SK-N-SH treated with all-trans-retinoic acid at 6 μM for 48 hours (cell line): ENCODE measurements at regions not wholly inside any gene's neighbourhood (a gene's known extent, or its start where the extent isn't known, plus 50 kb on each side); places are given as distances from the start of the nearest gene placed in this dataset.

ENCODE experiments used
- ARNTL ChIP-seq: fragments of 450-650 bp; formaldehyde crosslinking; IDR thresholded peaks from 2 replicates; pipeline ENCODE4 v1.5.0; 2020; ENCODE audit warnings: low read depth, mild to moderate bottlenecking, moderate library complexity, borderline replicate concordance
- BACH2 ChIP-seq: fragments of 250-450 bp; sonication (Bioruptor Pico); IDR thresholded peaks from 2 replicates; pipeline ENCODE4 v1.9.0; 2021; ENCODE audit warnings: mild to moderate bottlenecking, borderline replicate concordance
- PPARA ChIP-seq: fragments of 250-450 bp; sonication (Bioruptor Pico); IDR thresholded peaks from 2 replicates; pipeline ENCODE4 v1.5.0; 2020; ENCODE audit warnings: mild to moderate bottlenecking, borderline replicate concordance
- SNAI2 ChIP-seq: fragments of 250-450 bp; sonication (Bioruptor Pico); IDR thresholded peaks from 2 replicates; pipeline ENCODE4 v1.5.0; 2020; ENCODE audit warnings: mild to moderate bottlenecking, moderate library complexity
- TCF4 ChIP-seq: fragments of 250-450 bp; sonication (Bioruptor Pico); IDR thresholded peaks from 2 replicates; pipeline ENCODE4 v1.8.0; 2021; ENCODE audit warnings: mild to moderate bottlenecking, moderate library complexity, borderline replicate concordance
- ZNF565 ChIP-seq: fragments of 450-650 bp; formaldehyde crosslinking; conservative IDR thresholded peaks from 2 replicates; pipeline ENCODE4 v1.5.0; 2020; ENCODE audit warnings: low read depth, mild to moderate bottlenecking, moderate library complexity
- TF ChIP-seq, protein P1 (sequence below): fragments of 250-450 bp; sonication (Bioruptor Pico); IDR thresholded peaks from 2 replicates; pipeline ENCODE4 v1.8.0; 2020; ENCODE audit warnings: mild to moderate bottlenecking, moderate library complexity, borderline replicate concordance

DNA sequence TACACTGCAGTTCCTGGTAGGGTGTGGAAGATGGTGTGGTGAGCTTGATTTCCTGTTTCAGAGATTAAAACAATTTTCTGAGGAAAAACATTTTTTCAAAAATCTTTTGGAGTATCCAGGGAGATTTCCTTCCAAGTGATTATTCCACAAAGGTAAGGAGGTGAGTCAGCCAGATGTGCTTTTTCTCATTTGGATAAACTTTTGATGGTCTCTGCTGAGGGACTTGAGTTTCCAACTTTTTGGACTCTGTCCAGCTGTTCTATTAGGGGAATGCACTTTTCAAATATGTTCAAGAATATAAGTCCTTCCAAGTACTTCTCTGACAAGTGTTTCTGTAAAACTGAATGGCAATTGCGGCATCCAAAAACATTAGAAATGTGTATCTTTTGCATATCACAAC, 628.8 kb upstream of the ADAMTS5 start:
- TF ChIP-seq PPARA (CRISPR knock-in tag) (no peak), TCF4 (no peak), ZNF565 (CRISPR knock-in tag) (no peak), SNAI2 (no peak), BACH2 (CRISPR knock-in tag) (no peak), ARNTL (CRISPR knock-in tag) (no peak)
- TF ChIP-seq, protein P1, sequence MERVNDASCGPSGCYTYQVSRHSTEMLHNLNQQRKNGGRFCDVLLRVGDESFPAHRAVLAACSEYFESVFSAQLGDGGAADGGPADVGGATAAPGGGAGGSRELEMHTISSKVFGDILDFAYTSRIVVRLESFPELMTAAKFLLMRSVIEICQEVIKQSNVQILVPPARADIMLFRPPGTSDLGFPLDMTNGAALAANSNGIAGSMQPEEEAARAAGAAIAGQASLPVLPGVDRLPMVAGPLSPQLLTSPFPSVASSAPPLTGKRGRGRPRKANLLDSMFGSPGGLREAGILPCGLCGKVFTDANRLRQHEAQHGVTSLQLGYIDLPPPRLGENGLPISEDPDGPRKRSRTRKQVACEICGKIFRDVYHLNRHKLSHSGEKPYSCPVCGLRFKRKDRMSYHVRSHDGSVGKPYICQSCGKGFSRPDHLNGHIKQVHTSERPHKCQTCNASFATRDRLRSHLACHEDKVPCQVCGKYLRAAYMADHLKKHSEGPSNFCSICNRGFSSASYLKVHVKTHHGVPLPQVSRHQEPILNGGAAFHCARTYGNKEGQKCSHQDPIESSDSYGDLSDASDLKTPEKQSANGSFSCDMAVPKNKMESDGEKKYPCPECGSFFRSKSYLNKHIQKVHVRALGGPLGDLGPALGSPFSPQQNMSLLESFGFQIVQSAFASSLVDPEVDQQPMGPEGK (CRISPR knock-in tag), result no peak
